GM23248 (cell line): ENCODE measurements at regions not wholly inside any gene's neighbourhood (a gene's known extent, or its start where the extent isn't known, plus 50 kb on each side); places are given as distances from the start of the nearest gene placed in this dataset.

Experiments
- DNase-seq: peaks from one replicate; pipeline ENCODE4 v3.0.0-alpha.2; 2015
- H2AFZ ChIP-seq: fragments of 200-600 bp; sonication (generic); 2 replicates; pipeline ENCODE4 v1.6.1; 2016; ENCODE audit warnings: antibody characterized with exemption
- H3F3A ChIP-seq: fragments of 200-600 bp; sonication (generic); 2 replicates; pipeline ENCODE4 v1.6.1; 2016; ENCODE audit warnings: mild to moderate bottlenecking, antibody characterized with exemption, mixed run types; ENCODE audit not compliant: insufficient read depth
- H3K27ac ChIP-seq: fragments of 200-600 bp; sonication (generic); 2 replicates; pipeline ENCODE4 v1.5.1; 2016; ENCODE audit warnings: mild to moderate bottlenecking
- H3K27me3 ChIP-seq: fragments of 200-600 bp; sonication (generic); replicated peaks from 2 replicates; pipeline ENCODE4 v1.6.1; 2016; ENCODE audit warnings: mild to moderate bottlenecking; ENCODE audit not compliant: insufficient read depth
- H3K36me3 ChIP-seq: fragments of 200-600 bp; sonication (generic); 2 replicates; pipeline ENCODE4 v1.6.1; 2016; ENCODE audit warnings: low read depth, mild to moderate bottlenecking
- H3K4me1 ChIP-seq: fragments of 200-600 bp; sonication (generic); 2 replicates; pipeline ENCODE4 v1.6.1; 2016; ENCODE audit warnings: mild to moderate bottlenecking; ENCODE audit not compliant: insufficient read depth
- H3K4me2 ChIP-seq: fragments of 200-600 bp; sonication (generic); one replicate; pipeline ENCODE4 v1.6.1; 2016; ENCODE audit warnings: mild to moderate bottlenecking; ENCODE audit not compliant: unreplicated experiment
- H3K4me3 ChIP-seq: fragments of 200-600 bp; sonication (generic); 2 replicates; pipeline ENCODE4 v1.5.1; 2016; ENCODE audit warnings: mild to moderate bottlenecking
- H3K79me2 ChIP-seq: fragments of 200-600 bp; sonication (generic); 2 replicates; pipeline ENCODE4 v1.6.1; 2016; ENCODE audit warnings: mild to moderate bottlenecking; ENCODE audit not compliant: insufficient read depth
- H3K9ac ChIP-seq: fragments of 200-600 bp; sonication (generic); 2 replicates; pipeline ENCODE4 v1.6.1; 2016; ENCODE audit warnings: mild to moderate bottlenecking
- H3K9me2 ChIP-seq: fragments of 200-600 bp; sonication (generic); 2 replicates; pipeline ENCODE4 v1.6.1; 2016; ENCODE audit warnings: mixed run types, mild to moderate bottlenecking, moderate library complexity; ENCODE audit not compliant: insufficient read depth
- H3K9me3 ChIP-seq: fragments of 200-600 bp; sonication (generic); one replicate; pipeline ENCODE4 v1.6.1; 2017; ENCODE audit warnings: low read depth
- H4K20me1 ChIP-seq: fragments of 200-600 bp; sonication (generic); 2 replicates; pipeline ENCODE4 v1.6.0; 2016; ENCODE audit not compliant: insufficient read depth
- EZH2 ChIP-seq: fragments of 200-600 bp; sonication (generic); IDR thresholded peaks from 2 replicates; pipeline ENCODE4 v1.6.1; 2018; ENCODE audit warnings: antibody characterized with exemption, mild to moderate bottlenecking; ENCODE audit not compliant: insufficient read depth, poor library complexity, severe bottlenecking
- EZH2phosphoT487 ChIP-seq: fragments of 200-600 bp; sonication (generic); IDR thresholded peaks from 2 replicates; pipeline ENCODE4 v1.6.1; 2018; ENCODE audit warnings: antibody characterized with exemption, moderate library complexity, mild to moderate bottlenecking, low read depth; ENCODE audit not compliant: insufficient read depth
- WGBS, 2 experiments: methylation state at CpG; one replicate each; pipeline ENCODE4 v1.1.6; 2015 to 2017; ENCODE audit warnings: low lambda C conversion rate in 2 of 2, low coverage in 1 of 2; ENCODE audit errors: missing lambda C conversion rate in 2 of 2; 5-methylcytosine and 5-hydroxymethylcytosine counted together
- in situ Hi-C: fragments of 300-500 bp; cut with MboI; formaldehyde crosslinking; loops from 2 replicates; pipeline ENCODE4 v1.15.0; 2020

DNA sequence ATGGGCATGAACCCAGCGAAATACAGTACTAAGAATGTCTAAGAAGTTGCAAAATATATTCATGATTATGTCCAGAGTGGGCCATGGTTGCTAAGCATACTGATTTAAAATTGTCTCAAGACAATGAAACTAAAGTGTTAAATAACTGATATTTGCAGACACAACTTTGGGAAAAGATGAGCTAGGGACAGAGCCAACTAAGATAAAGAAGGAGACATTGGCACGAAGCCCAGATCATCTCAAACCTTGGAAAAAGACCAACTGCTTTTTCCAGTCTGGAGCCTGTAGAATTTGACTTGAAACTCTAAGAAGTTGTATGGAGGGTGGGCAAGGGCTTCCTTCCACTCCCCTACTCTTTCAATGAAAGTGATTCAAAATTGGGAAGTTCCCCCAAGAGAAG, 108.5 kb upstream of the GLRA2 start:
- no peak for DNase-seq
- Histone ChIP-seq H3K79me2 (no peaks in the 10 kb centered on the region), H3K27ac (no peak overlapping the region), H3K4me3 (no peak overlapping the region), H3K9ac (no peak overlapping the region), H3K4me2 (no peak overlapping the region), H3K9me2 (no peaks in the 10 kb centered on the region), H4K20me1 (no peaks in the 10 kb centered on the region), H3K4me1 (no peaks in the 10 kb centered on the region), H3K9me3 (no peaks in the 10 kb centered on the region), H3F3A (no peaks in the 10 kb centered on the region), H3K27me3 (no peaks in the 10 kb centered on the region), H3K36me3 (no peaks in the 10 kb centered on the region), H2AFZ (no peak overlapping the region)
- in situ Hi-C loops, result no loop called here
- WGBS, 2 experiments, result 19 to 24% methylated on average over 2 of the region's 2 CpGs
- TF ChIP-seq EZH2phosphoT487, result no peak
- TF ChIP-seq EZH2, result no peak

DNA sequence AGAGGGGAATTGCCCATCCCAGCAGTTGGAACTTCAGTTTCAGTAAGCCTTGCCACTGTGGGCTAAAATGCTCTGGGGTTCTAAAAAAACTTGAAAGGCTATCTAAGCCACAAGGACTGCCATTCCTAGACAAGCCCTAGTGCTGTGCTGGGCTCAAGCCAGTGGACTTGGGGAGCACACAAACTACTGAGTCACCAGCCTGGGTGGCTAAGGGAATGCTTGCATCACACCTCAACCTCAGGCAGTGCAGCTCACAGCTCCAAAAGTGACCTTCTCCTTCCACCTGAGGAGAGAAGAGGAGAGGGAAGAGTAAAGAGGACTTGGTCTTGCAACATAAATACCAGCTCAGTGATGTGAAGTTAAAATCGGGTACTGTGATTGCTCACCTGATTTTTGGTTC, 116.7 kb upstream of the GLRA2 start:
- no peaks in the 10 kb centered on the region for H3K36me3 ChIP-seq
- no peak overlapping the region for H3K9ac ChIP-seq
- WGBS, 2 experiments, result 44 to 78% methylated on average over 1 of the region's 1 CpG
- peak; percentile 3 for DNase-seq
- no peaks in the 10 kb centered on the region for H3K4me1 ChIP-seq
- no peak overlapping the region for H3K4me2 ChIP-seq
- H2AFZ ChIP-seq, result no peak overlapping the region
- H3K79me2 ChIP-seq, result no peaks in the 10 kb centered on the region
- H3F3A ChIP-seq, result no peaks in the 10 kb centered on the region
- in situ Hi-C loops, result no loop called here
- H3K27ac ChIP-seq, result no peak overlapping the region
- TF ChIP-seq EZH2phosphoT487 (no peak), EZH2 (no peak)
- no peaks in the 10 kb centered on the region for H4K20me1 ChIP-seq
- no peak overlapping the region for H3K4me3 ChIP-seq
- no peaks in the 10 kb centered on the region for H3K9me3 ChIP-seq
- H3K27me3 ChIP-seq, result no peaks in the 10 kb centered on the region
- no peaks in the 10 kb centered on the region for H3K9me2 ChIP-seq

DNA sequence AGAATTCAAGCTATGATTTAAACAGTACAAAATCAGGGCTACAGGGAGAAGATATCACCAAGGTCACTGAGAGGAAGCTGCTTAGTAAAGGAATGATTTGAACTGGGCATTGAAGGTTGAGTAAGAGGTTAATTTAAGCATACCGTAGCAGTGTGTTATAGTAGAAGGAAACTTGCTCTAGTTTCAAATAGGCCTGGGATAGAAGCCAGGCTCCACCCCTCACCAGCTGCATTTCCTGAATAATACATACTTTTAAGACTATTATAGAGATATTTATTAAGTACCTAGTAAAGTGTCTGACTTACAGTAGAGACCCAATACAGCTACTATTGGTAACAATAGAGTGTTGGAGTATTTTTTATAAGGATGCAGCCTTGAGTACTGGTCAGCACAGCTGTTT, 118.0 kb upstream of the GLRA2 start:
- Histone ChIP-seq H3K9me2 (no peaks in the 10 kb centered on the region), H3K79me2 (no peaks in the 10 kb centered on the region), H4K20me1 (no peaks in the 10 kb centered on the region), H3K4me2 (no peak overlapping the region), H3K9ac (no peak overlapping the region), H3K9me3 (no peaks in the 10 kb centered on the region), H2AFZ (no peak overlapping the region), H3K27ac (no peak overlapping the region), H3K4me3 (no peak overlapping the region), H3F3A (no peaks in the 10 kb centered on the region), H3K36me3 (no peaks in the 10 kb centered on the region), H3K4me1 (no peaks in the 10 kb centered on the region), H3K27me3 (no peaks in the 10 kb centered on the region)
- TF ChIP-seq EZH2phosphoT487 (no peak), EZH2 (no peak)
- in situ Hi-C loops, result no loop called here
- WGBS, 2 experiments, result 0% methylated on average over 1 of the region's 1 CpG
- no peak for DNase-seq

DNA sequence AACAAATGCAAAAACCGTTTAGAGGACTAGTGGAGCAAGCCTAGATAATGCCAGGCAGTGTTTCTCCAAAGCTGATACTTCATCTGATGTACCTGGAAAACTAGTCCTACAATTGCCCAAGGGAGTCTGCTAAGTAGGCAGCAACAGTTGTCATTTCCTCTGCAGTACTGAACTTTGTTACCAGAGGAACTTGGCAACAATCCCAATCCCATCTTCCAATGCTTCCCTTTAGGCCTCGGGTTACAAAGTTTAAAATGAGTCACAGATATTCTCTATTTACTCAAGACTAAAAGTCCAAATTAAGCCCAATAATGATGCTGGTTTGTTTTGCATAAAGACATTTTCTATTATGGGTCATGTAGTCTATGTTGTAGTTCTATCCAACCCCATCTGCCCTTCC, 120.0 kb upstream of the GLRA2 start:
- peak; percentile 15 for DNase-seq
- TF ChIP-seq EZH2, result no peak
- no peak for TF ChIP-seq EZH2phosphoT487
- in situ Hi-C loops, result no loop called here

DNA sequence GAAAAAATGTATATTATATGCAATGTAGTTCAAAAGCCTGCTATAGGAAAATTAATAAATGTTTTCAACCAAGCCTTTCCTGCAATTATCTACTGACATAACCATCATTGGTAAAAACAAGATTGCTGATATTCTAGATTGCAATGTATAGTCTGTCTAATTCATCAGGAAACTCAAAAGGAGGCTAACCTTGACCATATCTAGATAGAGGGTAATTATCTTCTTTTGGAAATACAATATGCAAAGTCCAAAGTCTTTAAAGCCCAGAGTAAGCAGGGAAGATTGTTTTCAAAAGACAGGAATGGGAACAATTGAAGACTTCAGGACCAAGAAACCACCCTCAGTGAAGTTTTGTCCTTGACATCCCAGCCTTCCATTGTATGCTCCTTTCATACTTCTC, 123.1 kb upstream of the GLRA2 start:
- H2AFZ ChIP-seq, result no peak overlapping the region
- H3K4me1 ChIP-seq, result no peaks in the 10 kb centered on the region
- no peaks in the 10 kb centered on the region for H3K36me3 ChIP-seq
- H3K4me3 ChIP-seq, result no peak overlapping the region
- no peaks in the 10 kb centered on the region for H3K9me2 ChIP-seq
- no peak overlapping the region for H3K9ac ChIP-seq
- H3K79me2 ChIP-seq, result no peaks in the 10 kb centered on the region
- H3K9me3 ChIP-seq, result no peaks in the 10 kb centered on the region
- in situ Hi-C loops, result no loop called here
- no peak for DNase-seq
- H3F3A ChIP-seq, result no peaks in the 10 kb centered on the region
- H3K27me3 ChIP-seq, result no peaks in the 10 kb centered on the region
- no peaks in the 10 kb centered on the region for H4K20me1 ChIP-seq
- H3K4me2 ChIP-seq, result no peak overlapping the region
- H3K27ac ChIP-seq, result no peak overlapping the region
- TF ChIP-seq EZH2phosphoT487, result no peak
- TF ChIP-seq EZH2, result no peak

More for the DNA sequence above, 120.0 kb upstream of the GLRA2 start:
- Histone ChIP-seq H3K79me2 (no peaks in the 10 kb centered on the region), H3K27ac (no peak overlapping the region), H2AFZ (no peak overlapping the region), H4K20me1 (no peaks in the 10 kb centered on the region), H3K9me3 (no peaks in the 10 kb centered on the region), H3K27me3 (no peaks in the 10 kb centered on the region), H3F3A (no peaks in the 10 kb centered on the region), H3K4me2 (no peak overlapping the region), H3K4me3 (no peak overlapping the region), H3K9ac (no peak overlapping the region), H3K4me1 (no peaks in the 10 kb centered on the region), H3K9me2 (no peaks in the 10 kb centered on the region), H3K36me3 (no peaks in the 10 kb centered on the region)
- whole genome bisulfite sequencing, 2 experiments, result 28 to 38% methylated on average over 2 of the region's 2 CpGs
